DOHH2 (cell line): ENCODE measurements at regions not wholly inside any gene's neighbourhood (a gene's known extent, or its start where the extent isn't known, plus 50 kb on each side); places are given as distances from the start of the nearest gene placed in this dataset.

ENCODE experiments used
- H3F3A ChIP-seq: fragments of 200-600 bp; sonication (generic), shearing (Covaris generic); 2 replicates; pipeline ENCODE4 v1.6.0; 2016; ENCODE audit warnings: antibody characterized with exemption, mild to moderate bottlenecking; ENCODE audit not compliant: control insufficient read depth, insufficient read depth
- H3K27ac ChIP-seq: fragments of 200-600 bp; sonication (generic); 2 replicates; pipeline ENCODE4 v1.5.1; 2014; ENCODE audit warnings: low read depth, mild to moderate bottlenecking, low read length, moderate library complexity
- H3K27me3 ChIP-seq: fragments of 200-600 bp; sonication (generic); 2 replicates; pipeline ENCODE4 v1.6.1; 2014; ENCODE audit warnings: mild to moderate bottlenecking, low read length, mixed read lengths; ENCODE audit not compliant: control insufficient read depth
- H3K36me3 ChIP-seq: fragments of 200-600 bp; sonication (generic); 2 replicates; pipeline ENCODE4 v1.6.1; 2014; ENCODE audit warnings: mild to moderate bottlenecking, low read length, moderate library complexity, mixed read lengths; ENCODE audit not compliant: control insufficient read depth
- H3K4me1 ChIP-seq: fragments of 200-600 bp; sonication (generic); 2 replicates; pipeline ENCODE4 v1.6.1; 2014; ENCODE audit warnings: mild to moderate bottlenecking, low read length, mixed read lengths; ENCODE audit not compliant: control insufficient read depth
- H3K4me2 ChIP-seq: fragments of 200-600 bp; sonication (generic); 2 replicates; pipeline ENCODE4 v1.6.0; 2014; ENCODE audit warnings: mild to moderate bottlenecking, low read length, moderate library complexity
- H3K4me3 ChIP-seq: fragments of 200-600 bp; sonication (generic); 2 replicates; pipeline ENCODE4 v1.5.1; 2014; ENCODE audit warnings: mild to moderate bottlenecking, low read length, mixed read lengths
- H3K79me2 ChIP-seq: fragments of 200-600 bp; sonication (generic); 2 replicates; pipeline ENCODE4 v1.6.1; 2014; ENCODE audit warnings: mild to moderate bottlenecking, low read length, mixed read lengths; ENCODE audit not compliant: control insufficient read depth
- H3K9me2 ChIP-seq: fragments of 200-600 bp; sonication (generic); replicated peaks from 2 replicates; pipeline ENCODE4 v1.6.1; 2014; ENCODE audit warnings: mild to moderate bottlenecking, low read length, mixed read lengths; ENCODE audit not compliant: control insufficient read depth
- H3K9me3 ChIP-seq: fragments of 200-600 bp; sonication (generic); 2 replicates; pipeline ENCODE4 v1.6.1; 2014; ENCODE audit warnings: antibody characterized with exemption, low read length, mixed read lengths; ENCODE audit not compliant: control insufficient read depth, insufficient read depth
- H4K20me1 ChIP-seq: fragments of 200-600 bp; sonication (generic); 2 replicates; pipeline ENCODE4 v1.6.0; 2014; ENCODE audit warnings: low read depth, mild to moderate bottlenecking, antibody characterized with exemption, low read length, moderate library complexity; ENCODE audit not compliant: control insufficient read depth, insufficient read depth
- CTCF ChIP-seq: fragments of 200-600 bp; sonication (generic); IDR thresholded peaks from one replicate; pipeline ENCODE4 v1.5.1; 2014; ENCODE audit warnings: antibody characterized with exemption, mild to moderate bottlenecking, low read depth, low read length; ENCODE audit not compliant: poor library complexity, severe bottlenecking
- EZH2phosphoT487 ChIP-seq: fragments of 200-600 bp; sonication (generic); IDR thresholded peaks from 2 replicates; pipeline ENCODE4 v1.6.1; 2017; ENCODE audit warnings: borderline replicate concordance, mild to moderate bottlenecking, antibody characterized with exemption, low read length, moderate library complexity, mixed read lengths

DNA sequence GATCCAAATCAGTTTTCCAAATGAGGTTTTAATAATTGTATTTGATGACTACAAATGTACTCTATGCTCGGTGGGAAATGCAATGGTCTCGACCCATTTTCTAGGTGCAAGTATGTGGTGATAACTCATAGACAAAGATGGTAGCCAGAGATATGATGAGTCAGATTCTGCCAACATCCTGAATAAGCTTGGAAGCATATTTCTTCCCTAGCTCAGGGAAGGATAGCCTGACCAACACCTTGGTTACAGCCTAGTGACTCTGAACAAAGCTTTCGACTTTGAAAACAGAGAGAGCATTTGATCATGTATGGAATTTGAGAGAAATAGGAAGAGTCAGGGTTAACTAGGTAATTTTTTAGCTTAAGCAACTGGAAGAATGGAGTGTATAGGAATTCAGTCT, 128.3 kb upstream of the MYOCD start:
- Histone ChIP-seq H3K4me3 (no peak overlapping the region), H3K9me2 (no peaks in the 10 kb centered on the region), H3K79me2 (no peaks in the 10 kb centered on the region), H3K27ac (no peak overlapping the region), H3K36me3 (no peaks in the 10 kb centered on the region), H4K20me1 (no peaks in the 10 kb centered on the region), H3K4me2 (no peak overlapping the region), H3F3A (no peaks in the 10 kb centered on the region), H3K9me3 (no peaks in the 10 kb centered on the region), H3K4me1 (no peaks in the 10 kb centered on the region), H3K27me3 (no peaks in the 10 kb centered on the region)
- TF ChIP-seq EZH2phosphoT487 (no peak), CTCF (no peak)

- no peaks in the 10 kb centered on the region for H3K79me2 ChIP-seq
- TF ChIP-seq CTCF (no peak), EZH2phosphoT487 (no peak)
- H3K36me3 ChIP-seq = no peaks in the 10 kb centered on the region
- H4K20me1 ChIP-seq = no peaks in the 10 kb centered on the region
- H3F3A ChIP-seq = no peaks in the 10 kb centered on the region
- H3K4me3 ChIP-seq = no peak overlapping the region
- no peaks in the 10 kb centered on the region for H3K27me3 ChIP-seq
- no peak overlapping the region for H3K27ac ChIP-seq
- no peak overlapping the region for H3K4me2 ChIP-seq
- H3K4me1 ChIP-seq = no peaks in the 10 kb centered on the region
- no peaks in the 10 kb centered on the region for H3K9me2 ChIP-seq
- no peaks in the 10 kb centered on the region for H3K9me3 ChIP-seq
Observed at GRCh38 chr17:12538003-12538402, 127.7 kb upstream of the MYOCD start.

GRCh38 chr17:12545877-12546513, 119.7 kb upstream of the MYOCD start:
- TF ChIP-seq EZH2phosphoT487 (no peak), CTCF (peak; percentile 80)
- Histone ChIP-seq H3K9me2 (no peaks in the 10 kb centered on the region), H4K20me1 (no peaks in the 10 kb centered on the region), H3K4me1 (no peaks in the 10 kb centered on the region), H3K27ac (no peak overlapping the region), H3F3A (no peaks in the 10 kb centered on the region), H3K79me2 (no peaks in the 10 kb centered on the region), H3K36me3 (no peaks in the 10 kb centered on the region), H3K27me3 (no peaks in the 10 kb centered on the region), H3K4me3 (no peak overlapping the region), H3K4me2 (no peak overlapping the region), H3K9me3 (no peaks in the 10 kb centered on the region)
